WTC11 (cell line): ENCODE measurements at regions not wholly inside any gene's neighbourhood (a gene's known extent, or its start where the extent isn't known, plus 50 kb on each side); places are given as distances from the start of the nearest gene placed in this dataset.

ENCODE experiments used
- ATAC-seq: fragments of 200-7000 bp; cut with Tn5 transposase; 2 replicates; pipeline ENCODE4 v1.10.0; 2021; ENCODE audit warnings: mild to moderate bottlenecking, moderate library complexity
- CTCF ChIA-PET: fragments of 300-600 bp; sonication (Branson Sonifier 250); formaldehyde crosslinking; loops from one replicate; lab custom pipeline; 2021; ENCODE audit warnings: antibody characterized with exemption; lab: Charles Lee
- POLR2A ChIA-PET: fragments of 350-600 bp; sonication (Branson Sonifier 250); formaldehyde crosslinking; loops from one replicate; lab custom pipeline; 2021; ENCODE audit warnings: antibody characterized with exemption; lab: Charles Lee
- DNase-seq: peaks from one replicate; pipeline ENCODE4 v3.0.0; 2021; ENCODE audit warnings: low spot score
- H3K27ac Mint-ChIP-seq: 2 replicates; pipeline ENCODE4 v1.8.0; 2021; ENCODE audit warnings: mixed read lengths
- H3K27me3 Mint-ChIP-seq: 2 replicates; pipeline ENCODE4 v1.8.0; 2021; ENCODE audit warnings: low read depth, mild to moderate bottlenecking, moderate library complexity, mixed read lengths
- H3K36me3 Mint-ChIP-seq: 2 replicates; pipeline ENCODE4 v1.8.0; 2021; ENCODE audit warnings: mixed read lengths
- H3K4me1 Mint-ChIP-seq: 2 replicates; pipeline ENCODE4 v1.8.0; 2022; ENCODE audit warnings: mixed read lengths
- H3K4me3 Mint-ChIP-seq: 2 replicates; pipeline ENCODE4 v1.8.0; 2021; ENCODE audit warnings: mild to moderate bottlenecking, moderate library complexity, mixed read lengths
- H3K9me3 Mint-ChIP-seq: 2 replicates; pipeline ENCODE4 v1.8.0; 2021; ENCODE audit warnings: mixed read lengths
- FOXK1 ChIP-seq: sonication (generic); formaldehyde crosslinking; IDR thresholded peaks from 2 replicates; pipeline ENCODE4 v1.8.0; 2022; ENCODE audit warnings: mild to moderate bottlenecking, moderate library complexity, missing genetic modification reagents
- FOXP1 ChIP-seq: sonication (generic); formaldehyde crosslinking; IDR thresholded peaks from 2 replicates; pipeline ENCODE4 v1.8.0; 2022; ENCODE audit warnings: missing genetic modification reagents, mild to moderate bottlenecking, moderate library complexity, borderline replicate concordance
- JUN ChIP-seq: sonication (generic); formaldehyde crosslinking; IDR thresholded peaks from 2 replicates; pipeline ENCODE4 v1.8.0; 2023; ENCODE audit warnings: mild to moderate bottlenecking, missing genetic modification reagents
- MYBL2 ChIP-seq: sonication (generic); formaldehyde crosslinking; IDR thresholded peaks from 2 replicates; pipeline ENCODE4 v1.8.1; 2023; ENCODE audit warnings: mild to moderate bottlenecking, moderate library complexity, missing genetic modification reagents
- NR1H2 ChIP-seq: sonication (generic); formaldehyde crosslinking; IDR thresholded peaks from 2 replicates; pipeline ENCODE4 v1.9.0; 2021; ENCODE audit warnings: mild to moderate bottlenecking, moderate library complexity, missing genetic modification reagents
- NR3C1 ChIP-seq: sonication (generic); formaldehyde crosslinking; conservative IDR thresholded peaks from 2 replicates; pipeline ENCODE4 v1.8.1; 2023; ENCODE audit warnings: low read depth, mild to moderate bottlenecking, missing genetic modification reagents
- ZNF263 ChIP-seq: sonication (generic); formaldehyde crosslinking; IDR thresholded peaks from 2 replicates; pipeline ENCODE4 v1.8.1; 2022; ENCODE audit warnings: low read depth, mild to moderate bottlenecking, moderate library complexity, missing genetic modification reagents
- ZNF423 ChIP-seq: fragments of 250-450 bp; sonication (Bioruptor Pico); IDR thresholded peaks from 2 replicates; pipeline ENCODE4 v2.1.2; 2022; ENCODE audit warnings: mild to moderate bottlenecking, moderate library complexity
- TF ChIP-seq, protein P1 (sequence below): sonication (generic); formaldehyde crosslinking; IDR thresholded peaks from 2 replicates; pipeline ENCODE4 v1.8.1; 2023; ENCODE audit warnings: mild to moderate bottlenecking, missing genetic modification reagents
- TF ChIP-seq, protein P2 (sequence below): sonication (generic); formaldehyde crosslinking; IDR thresholded peaks from 2 replicates; pipeline ENCODE4 v1.8.0; 2022; ENCODE audit warnings: mild to moderate bottlenecking, missing genetic modification reagents
- TF ChIP-seq, protein P3 (sequence below): fragments of 250-450 bp; sonication (Bioruptor Pico); IDR thresholded peaks from 2 replicates; pipeline ENCODE4 v1.9.0; 2021; ENCODE audit warnings: mild to moderate bottlenecking, borderline replicate concordance
- TF ChIP-seq, protein P4 (sequence below): sonication (generic); formaldehyde crosslinking; IDR thresholded peaks from 2 replicates; pipeline ENCODE4 v1.8.1; 2023; ENCODE audit warnings: mild to moderate bottlenecking, missing genetic modification reagents, borderline replicate concordance
- TF ChIP-seq, protein P5 (sequence below): fragments of 250-450 bp; sonication (Bioruptor Pico); conservative IDR thresholded peaks from 2 replicates; pipeline ENCODE4 v1.9.0; 2021; ENCODE audit warnings: mild to moderate bottlenecking
- TF ChIP-seq, protein P6 (sequence below): fragments of 250-450 bp; sonication (Bioruptor Pico); IDR thresholded peaks from 2 replicates; pipeline ENCODE4 v1.8.0; 2021; ENCODE audit warnings: mild to moderate bottlenecking

DNA sequence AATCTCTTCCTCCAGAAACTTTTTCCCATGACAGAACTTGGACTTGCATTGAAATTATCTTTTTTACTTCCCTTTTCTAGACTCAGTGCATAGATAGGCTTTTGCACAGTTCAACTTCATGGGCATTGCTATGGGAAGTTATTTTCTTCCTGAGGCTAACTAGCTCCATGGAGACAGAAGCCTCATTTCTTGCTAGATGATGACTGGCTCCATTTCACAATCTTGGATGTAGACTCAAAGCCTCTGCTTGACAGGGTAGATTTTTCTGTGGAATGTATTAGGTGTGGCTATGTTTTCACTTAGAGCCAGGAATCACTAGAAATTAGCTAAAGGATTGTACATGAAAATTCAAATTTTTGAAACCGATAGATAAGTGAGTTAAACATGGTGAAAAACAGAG, 884.1 kb upstream of the MGAT4C start:
- H3K27ac Mint-ChIP-seq = no peak overlapping the region
- H3K4me1 Mint-ChIP-seq = peaks cover 6% of the 10 kb centered on the region
- POLR2A ChIA-PET = no interaction called here
- no peak for TF ChIP-seq JUN
- CTCF ChIA-PET = no interaction called here
- ATAC-seq = no peak
- peaks cover 9% of the 10 kb centered on the region for H3K36me3 Mint-ChIP-seq
- no peak for DNase-seq
- H3K4me3 Mint-ChIP-seq = no peak overlapping the region
- peaks cover 15% of the 10 kb centered on the region for H3K9me3 Mint-ChIP-seq
- no peaks in the 10 kb centered on the region for H3K27me3 Mint-ChIP-seq

DNA sequence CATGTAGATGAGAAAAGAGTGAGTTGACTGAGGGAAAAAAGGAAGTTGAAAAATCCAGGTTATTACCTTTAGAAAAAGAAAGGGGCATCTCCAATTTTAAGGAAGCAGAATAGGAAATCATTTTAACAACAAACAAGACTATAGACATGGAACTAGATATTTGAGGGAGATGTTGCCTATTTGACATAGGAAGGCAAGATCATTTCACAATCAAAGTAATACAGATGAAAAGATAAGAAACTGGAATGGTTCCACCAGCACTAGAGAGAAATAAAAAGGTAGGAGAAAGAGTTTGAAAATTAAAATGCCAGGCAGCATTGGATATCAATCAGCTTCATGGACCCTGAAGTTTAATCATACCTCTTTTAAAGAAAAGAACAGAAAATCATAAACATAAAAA, 881.0 kb upstream of the MGAT4C start:
- ChIA-PET POLR2A (no interaction called here), CTCF (no interaction called here)
- Mint-ChIP-seq H3K4me1 (peaks cover 6% of the 10 kb centered on the region), H3K27me3 (no peaks in the 10 kb centered on the region), H3K4me3 (no peak overlapping the region), H3K9me3 (peaks cover 15% of the 10 kb centered on the region), H3K36me3 (peaks cover 9% of the 10 kb centered on the region), H3K27ac (no peak overlapping the region)
- no peak for TF ChIP-seq ZNF423
- DNase-seq (no peak), ATAC-seq (no peak)

DNA sequence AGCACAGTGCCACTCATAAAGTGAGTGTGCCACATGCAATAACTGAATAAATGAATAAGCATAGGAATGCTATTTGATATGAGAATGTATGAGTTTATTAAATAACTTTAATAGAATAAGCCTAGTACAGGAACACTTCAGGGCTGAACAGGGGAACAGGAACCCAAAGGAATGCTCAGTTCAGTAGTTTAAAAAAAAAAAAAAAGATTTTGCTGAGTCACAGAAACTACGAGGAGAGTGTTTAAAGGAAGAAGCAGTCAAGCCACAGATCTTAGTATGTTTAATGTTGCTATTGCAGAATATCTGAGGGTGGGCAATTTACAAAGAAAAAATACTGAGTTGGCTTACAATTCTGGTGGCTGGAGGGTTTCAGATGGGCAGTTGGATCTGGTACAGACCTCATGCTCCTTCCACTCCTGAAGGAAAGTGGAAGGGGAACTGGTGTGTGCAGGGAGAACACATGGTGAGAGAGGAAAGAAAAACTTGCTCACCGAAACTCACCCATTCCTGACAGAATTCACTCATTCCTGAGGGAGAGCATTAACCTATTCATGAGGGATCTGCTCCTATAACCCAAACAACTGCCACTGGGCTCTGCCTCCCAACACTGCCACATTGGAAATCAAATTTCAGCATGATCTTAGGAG, 880.3 kb upstream of the MGAT4C start:
- Mint-ChIP-seq H3K4me3 (no peak overlapping the region), H3K27ac (peak overlapping the region; percentile 55; the same call in 1 of the 2 replicates), H3K9me3 (peaks cover 15% of the 10 kb centered on the region), H3K36me3 (peaks cover 9% of the 10 kb centered on the region), H3K27me3 (no peaks in the 10 kb centered on the region), H3K4me1 (peaks cover 6% of the 10 kb centered on the region)
- ATAC-seq (no peak), DNase-seq (no peak)
- TF ChIP-seq ZNF263 = no peak
- ChIA-PET CTCF (no interaction called here), POLR2A (no interaction called here)

DNA sequence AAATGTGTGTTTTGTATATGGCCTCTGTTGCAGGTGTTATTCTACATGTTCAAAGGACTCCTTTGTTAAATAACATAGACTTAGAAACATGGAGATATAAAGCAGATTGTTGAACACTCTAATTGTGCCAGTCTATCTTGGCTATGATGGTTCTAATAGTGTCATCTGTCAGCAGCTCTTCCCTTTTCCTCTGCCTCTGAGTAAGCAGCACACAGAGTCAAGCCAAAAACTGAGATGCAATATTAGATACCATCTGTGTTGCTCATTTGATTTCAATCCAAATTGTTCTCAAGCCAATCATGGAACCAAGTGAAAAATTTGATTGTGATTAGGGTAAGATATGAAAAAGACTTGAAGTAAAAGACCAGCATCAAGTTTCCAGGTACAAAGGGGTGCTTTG, 871.1 kb upstream of the MGAT4C start:
- no peak for DNase-seq
- Mint-ChIP-seq H3K27me3 (no peaks in the 10 kb centered on the region), H3K4me3 (no peak overlapping the region), H3K36me3 (peaks cover 12% of the 10 kb centered on the region), H3K4me1 (peaks cover 5% of the 10 kb centered on the region), H3K27ac (no peak overlapping the region), H3K9me3 (peaks cover 19% of the 10 kb centered on the region)
- ChIA-PET CTCF (no interaction called here), POLR2A (no interaction called here)
- no peak for ATAC-seq
- TF ChIP-seq, protein P1, sequence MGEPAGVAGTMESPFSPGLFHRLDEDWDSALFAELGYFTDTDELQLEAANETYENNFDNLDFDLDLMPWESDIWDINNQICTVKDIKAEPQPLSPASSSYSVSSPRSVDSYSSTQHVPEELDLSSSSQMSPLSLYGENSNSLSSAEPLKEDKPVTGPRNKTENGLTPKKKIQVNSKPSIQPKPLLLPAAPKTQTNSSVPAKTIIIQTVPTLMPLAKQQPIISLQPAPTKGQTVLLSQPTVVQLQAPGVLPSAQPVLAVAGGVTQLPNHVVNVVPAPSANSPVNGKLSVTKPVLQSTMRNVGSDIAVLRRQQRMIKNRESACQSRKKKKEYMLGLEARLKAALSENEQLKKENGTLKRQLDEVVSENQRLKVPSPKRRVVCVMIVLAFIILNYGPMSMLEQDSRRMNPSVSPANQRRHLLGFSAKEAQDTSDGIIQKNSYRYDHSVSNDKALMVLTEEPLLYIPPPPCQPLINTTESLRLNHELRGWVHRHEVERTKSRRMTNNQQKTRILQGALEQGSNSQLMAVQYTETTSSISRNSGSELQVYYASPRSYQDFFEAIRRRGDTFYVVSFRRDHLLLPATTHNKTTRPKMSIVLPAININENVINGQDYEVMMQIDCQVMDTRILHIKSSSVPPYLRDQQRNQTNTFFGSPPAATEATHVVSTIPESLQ (CRISPR knock-in tag) = no peak
- TF ChIP-seq, protein P2, sequence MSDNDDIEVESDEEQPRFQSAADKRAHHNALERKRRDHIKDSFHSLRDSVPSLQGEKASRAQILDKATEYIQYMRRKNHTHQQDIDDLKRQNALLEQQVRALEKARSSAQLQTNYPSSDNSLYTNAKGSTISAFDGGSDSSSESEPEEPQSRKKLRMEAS (CRISPR knock-in tag) = no peak
- TF ChIP-seq FOXP1 (CRISPR knock-in tag) (no peak), NR1H2 (no peak), NR3C1 (CRISPR knock-in tag) (no peak), MYBL2 (CRISPR knock-in tag) (no peak), FOXK1 (CRISPR knock-in tag) (no peak)
- TF ChIP-seq, protein P3, sequence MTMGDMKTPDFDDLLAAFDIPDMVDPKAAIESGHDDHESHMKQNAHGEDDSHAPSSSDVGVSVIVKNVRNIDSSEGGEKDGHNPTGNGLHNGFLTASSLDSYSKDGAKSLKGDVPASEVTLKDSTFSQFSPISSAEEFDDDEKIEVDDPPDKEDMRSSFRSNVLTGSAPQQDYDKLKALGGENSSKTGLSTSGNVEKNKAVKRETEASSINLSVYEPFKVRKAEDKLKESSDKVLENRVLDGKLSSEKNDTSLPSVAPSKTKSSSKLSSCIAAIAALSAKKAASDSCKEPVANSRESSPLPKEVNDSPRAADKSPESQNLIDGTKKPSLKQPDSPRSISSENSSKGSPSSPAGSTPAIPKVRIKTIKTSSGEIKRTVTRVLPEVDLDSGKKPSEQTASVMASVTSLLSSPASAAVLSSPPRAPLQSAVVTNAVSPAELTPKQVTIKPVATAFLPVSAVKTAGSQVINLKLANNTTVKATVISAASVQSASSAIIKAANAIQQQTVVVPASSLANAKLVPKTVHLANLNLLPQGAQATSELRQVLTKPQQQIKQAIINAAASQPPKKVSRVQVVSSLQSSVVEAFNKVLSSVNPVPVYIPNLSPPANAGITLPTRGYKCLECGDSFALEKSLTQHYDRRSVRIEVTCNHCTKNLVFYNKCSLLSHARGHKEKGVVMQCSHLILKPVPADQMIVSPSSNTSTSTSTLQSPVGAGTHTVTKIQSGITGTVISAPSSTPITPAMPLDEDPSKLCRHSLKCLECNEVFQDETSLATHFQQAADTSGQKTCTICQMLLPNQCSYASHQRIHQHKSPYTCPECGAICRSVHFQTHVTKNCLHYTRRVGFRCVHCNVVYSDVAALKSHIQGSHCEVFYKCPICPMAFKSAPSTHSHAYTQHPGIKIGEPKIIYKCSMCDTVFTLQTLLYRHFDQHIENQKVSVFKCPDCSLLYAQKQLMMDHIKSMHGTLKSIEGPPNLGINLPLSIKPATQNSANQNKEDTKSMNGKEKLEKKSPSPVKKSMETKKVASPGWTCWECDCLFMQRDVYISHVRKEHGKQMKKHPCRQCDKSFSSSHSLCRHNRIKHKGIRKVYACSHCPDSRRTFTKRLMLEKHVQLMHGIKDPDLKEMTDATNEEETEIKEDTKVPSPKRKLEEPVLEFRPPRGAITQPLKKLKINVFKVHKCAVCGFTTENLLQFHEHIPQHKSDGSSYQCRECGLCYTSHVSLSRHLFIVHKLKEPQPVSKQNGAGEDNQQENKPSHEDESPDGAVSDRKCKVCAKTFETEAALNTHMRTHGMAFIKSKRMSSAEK = no peak
- TF ChIP-seq, protein P4, sequence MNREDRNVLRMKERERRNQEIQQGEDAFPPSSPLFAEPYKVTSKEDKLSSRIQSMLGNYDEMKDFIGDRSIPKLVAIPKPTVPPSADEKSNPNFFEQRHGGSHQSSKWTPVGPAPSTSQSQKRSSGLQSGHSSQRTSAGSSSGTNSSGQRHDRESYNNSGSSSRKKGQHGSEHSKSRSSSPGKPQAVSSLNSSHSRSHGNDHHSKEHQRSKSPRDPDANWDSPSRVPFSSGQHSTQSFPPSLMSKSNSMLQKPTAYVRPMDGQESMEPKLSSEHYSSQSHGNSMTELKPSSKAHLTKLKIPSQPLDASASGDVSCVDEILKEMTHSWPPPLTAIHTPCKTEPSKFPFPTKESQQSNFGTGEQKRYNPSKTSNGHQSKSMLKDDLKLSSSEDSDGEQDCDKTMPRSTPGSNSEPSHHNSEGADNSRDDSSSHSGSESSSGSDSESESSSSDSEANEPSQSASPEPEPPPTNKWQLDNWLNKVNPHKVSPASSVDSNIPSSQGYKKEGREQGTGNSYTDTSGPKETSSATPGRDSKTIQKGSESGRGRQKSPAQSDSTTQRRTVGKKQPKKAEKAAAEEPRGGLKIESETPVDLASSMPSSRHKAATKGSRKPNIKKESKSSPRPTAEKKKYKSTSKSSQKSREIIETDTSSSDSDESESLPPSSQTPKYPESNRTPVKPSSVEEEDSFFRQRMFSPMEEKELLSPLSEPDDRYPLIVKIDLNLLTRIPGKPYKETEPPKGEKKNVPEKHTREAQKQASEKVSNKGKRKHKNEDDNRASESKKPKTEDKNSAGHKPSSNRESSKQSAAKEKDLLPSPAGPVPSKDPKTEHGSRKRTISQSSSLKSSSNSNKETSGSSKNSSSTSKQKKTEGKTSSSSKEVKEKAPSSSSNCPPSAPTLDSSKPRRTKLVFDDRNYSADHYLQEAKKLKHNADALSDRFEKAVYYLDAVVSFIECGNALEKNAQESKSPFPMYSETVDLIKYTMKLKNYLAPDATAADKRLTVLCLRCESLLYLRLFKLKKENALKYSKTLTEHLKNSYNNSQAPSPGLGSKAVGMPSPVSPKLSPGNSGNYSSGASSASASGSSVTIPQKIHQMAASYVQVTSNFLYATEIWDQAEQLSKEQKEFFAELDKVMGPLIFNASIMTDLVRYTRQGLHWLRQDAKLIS (CRISPR knock-in tag) = no peak
- TF ChIP-seq, protein P5, sequence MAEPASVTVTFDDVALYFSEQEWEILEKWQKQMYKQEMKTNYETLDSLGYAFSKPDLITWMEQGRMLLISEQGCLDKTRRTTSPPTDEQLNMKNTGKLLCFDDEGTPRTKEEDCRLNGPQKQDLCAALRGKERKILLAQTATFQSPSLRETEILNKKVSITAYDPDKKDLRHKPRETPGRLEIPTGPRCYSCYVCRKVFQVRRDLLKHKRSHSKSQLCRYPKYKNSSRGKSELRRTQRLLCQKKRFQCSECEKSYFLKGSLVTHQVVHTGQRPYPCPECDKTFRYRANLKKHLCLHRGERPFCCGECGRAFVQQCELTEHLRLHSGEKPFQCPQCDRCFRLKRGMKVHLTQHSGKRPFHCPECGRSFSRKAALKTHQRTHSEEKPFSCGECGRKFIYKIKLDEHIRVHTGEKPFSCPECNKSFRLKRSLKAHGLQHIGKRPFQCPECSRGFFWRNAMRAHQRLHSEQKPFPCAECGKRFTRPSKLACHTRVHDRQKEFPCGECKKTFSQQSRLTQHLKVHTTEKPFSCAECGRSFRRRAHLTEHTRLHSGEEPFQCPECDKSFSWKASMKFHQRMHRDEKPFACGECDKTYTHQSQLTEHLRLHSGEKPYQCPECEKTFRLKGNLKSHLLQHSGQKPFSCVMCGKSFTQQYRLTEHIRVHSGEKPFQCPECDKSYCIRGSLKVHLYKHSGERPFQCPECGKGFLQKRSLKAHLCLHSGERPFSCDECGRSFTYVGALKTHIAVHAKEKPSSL (CRISPR knock-in tag) = no peak
- TF ChIP-seq, protein P6, sequence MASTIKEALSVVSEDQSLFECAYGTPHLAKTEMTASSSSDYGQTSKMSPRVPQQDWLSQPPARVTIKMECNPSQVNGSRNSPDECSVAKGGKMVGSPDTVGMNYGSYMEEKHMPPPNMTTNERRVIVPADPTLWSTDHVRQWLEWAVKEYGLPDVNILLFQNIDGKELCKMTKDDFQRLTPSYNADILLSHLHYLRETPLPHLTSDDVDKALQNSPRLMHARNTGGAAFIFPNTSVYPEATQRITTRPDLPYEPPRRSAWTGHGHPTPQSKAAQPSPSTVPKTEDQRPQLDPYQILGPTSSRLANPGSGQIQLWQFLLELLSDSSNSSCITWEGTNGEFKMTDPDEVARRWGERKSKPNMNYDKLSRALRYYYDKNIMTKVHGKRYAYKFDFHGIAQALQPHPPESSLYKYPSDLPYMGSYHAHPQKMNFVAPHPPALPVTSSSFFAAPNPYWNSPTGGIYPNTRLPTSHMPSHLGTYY (CRISPR knock-in tag) = no peak
